ENCODE measurements at regions not wholly inside any gene's neighbourhood (a gene's known extent, or its start where the extent isn't known, plus 50 kb on each side); places are given as distances from the start of the nearest gene placed in this dataset.

GRCh38 chr12:67764055-67764454 is 115.5 kb downstream of the DYRK2 start (continued):
- no peak for TF ChIP-seq WT1 (tag by site-specific recombination; IDR thresholded peaks at IDR 0.05)
- TF ChIP-seq YY2 (tag by site-specific recombination; IDR thresholded peaks at IDR 0.05) = no peak
- TF ChIP-seq ZNF555 (tag by site-specific recombination; conservative IDR thresholded peaks at IDR 0.05) = no peak
- TF ChIP-seq ZNF155 (tag by site-specific recombination; IDR thresholded peaks at IDR 0.05) = no peak
- no peak for TF ChIP-seq TCF7L2 (IDR thresholded peaks at IDR 0.05; ENCODE audit: borderline replicate concordance, low read depth, low read length)
- TF ChIP-seq SP7 (tag by site-specific recombination; IDR thresholded peaks at IDR 0.05) = no peak
- no peak for TF ChIP-seq ZNF747 (tag by site-specific recombination; IDR thresholded peaks at IDR 0.05)
- TF ChIP-seq ZXDB (tag by site-specific recombination; IDR thresholded peaks at IDR 0.05) = no peak
- TF ChIP-seq ZNF292 (tag by site-specific recombination; IDR thresholded peaks at IDR 0.05; ENCODE audit: borderline replicate concordance, low read depth) = no peak
- TF ChIP-seq ZNF404 (tag by site-specific recombination; IDR thresholded peaks at IDR 0.05) = no peak
- TF ChIP-seq CTCF (tag by site-specific recombination; IDR thresholded peaks at IDR 0.05) = no peak

- Histone ChIP-seq H3K27ac (ENCODE audit: extremely low read depth, low read depth, low read length) (no peak overlapping the region), H3K4me3 (ENCODE audit: low read depth, low read length) (no peak overlapping the region), H3K36me3 (ENCODE audit: control insufficient read depth in 2 of 2, insufficient read depth in 1 of 2, low read length in 2 of 2) (no peaks in the 10 kb centered on the region), H3K4me1 (ENCODE audit: control insufficient read depth, insufficient read depth, low read length) (peaks cover 6% of the 10 kb centered on the region), H3K9me3 (ENCODE audit: control insufficient read depth, insufficient read depth, low read depth, low read length) (no peaks in the 10 kb centered on the region)
- TF ChIP-seq ZNF488 (tag by site-specific recombination; IDR thresholded peaks at IDR 0.05) (no peak), ZNF449 (tag by site-specific recombination; IDR thresholded peaks at IDR 0.05) (peak; percentile 81)
- ChIA-PET POLR2A (no interaction called here), CTCF (no interaction called here)
These were observed 116.5 kb downstream of the DYRK2 start for GRCh38 chr12:67764946-67765619.

- H3K27ac ChIP-seq (ENCODE audit: extremely low read depth, low read depth, low read length) = no peak overlapping the region
- CTCF ChIA-PET = no interaction called here
- POLR2A ChIA-PET = no interaction called here
These were observed 117.5 kb downstream of the DYRK2 start for GRCh38 chr12:67765776-67766766.

More at GRCh38 chr12:67765776-67766766, 117.5 kb downstream of the DYRK2 start:
- Histone ChIP-seq H3K36me3 (ENCODE audit: control insufficient read depth in 2 of 2, insufficient read depth in 1 of 2, low read length in 2 of 2) (no peaks in the 10 kb centered on the region), H3K9me3 (ENCODE audit: control insufficient read depth, insufficient read depth, low read depth, low read length) (no peaks in the 10 kb centered on the region), H3K4me3 (ENCODE audit: low read depth, low read length) (no peak overlapping the region), H3K4me1 (ENCODE audit: control insufficient read depth, insufficient read depth, low read length) (peaks cover 6% of the 10 kb centered on the region)
- TF ChIP-seq ZNF624 (tag by site-specific recombination; IDR thresholded peaks at IDR 0.05) = no peak
- TF ChIP-seq GLIS1 (tag by site-specific recombination; IDR thresholded peaks at IDR 0.05) = peak; percentile 24; the same call in 1 of the 2 replicates
- no peak for TF ChIP-seq AEBP2 (tag by site-specific recombination; IDR thresholded peaks at IDR 0.05; ENCODE audit: borderline replicate concordance)
- no peak for TF ChIP-seq ZSCAN4 (tag by site-specific recombination; IDR thresholded peaks at IDR 0.05)
- no peak for TF ChIP-seq ZBTB20 (tag by site-specific recombination; IDR thresholded peaks at IDR 0.05)
- no peak for TF ChIP-seq ZNF146 (tag by site-specific recombination; IDR thresholded peaks at IDR 0.05)
- no peak for TF ChIP-seq ZXDB (tag by site-specific recombination; IDR thresholded peaks at IDR 0.05)
- TF ChIP-seq ZIC2 (tag by site-specific recombination; IDR thresholded peaks at IDR 0.05) = peak; percentile 18; the same call in 1 of the 2 replicates

Data from HEK293 (cell line).